ENCODE measurements at regions not wholly inside any gene's neighbourhood (a gene's known extent, or its start where the extent isn't known, plus 50 kb on each side); places are given as distances from the start of the nearest gene placed in this dataset.
A peak's percentile ranks its signal among the peaks of the same experiment; 100 is the strongest.

GRCh38 chr6:129774697-129775447 is 64.9 kb upstream of the ARHGAP18 start:
- H3K27ac ChIP-seq (ENCODE audit: low read length) = no peak overlapping the region
- peak; percentile 43 to 61 (median 46) for ATAC-seq

GRCh38 chr6:129773304-129773703 is 63.3 kb upstream of the ARHGAP18 start:
- Histone ChIP-seq H3K27me3 (ENCODE audit: control insufficient read depth, insufficient read depth, low read length) (no peaks in the 10 kb centered on the region), H3K9me3 (ENCODE audit: control insufficient read depth, insufficient read depth, low read length) (no peaks in the 10 kb centered on the region), H3K27ac (ENCODE audit: low read length) (no peak overlapping the region), H3K4me1 (ENCODE audit: control insufficient read depth, insufficient read depth, low read length) (no peaks in the 10 kb centered on the region), H3K4me3 (ENCODE audit: low read length) (no peak overlapping the region), H3K36me3 (ENCODE audit: control insufficient read depth, insufficient read depth, low read length) (no peaks in the 10 kb centered on the region)
- intact Hi-C loops (cut with micrococcal nuclease) = no loop called here
- H3K9me3 Mint-ChIP-seq = no peaks in the 10 kb centered on the region
- H3K4me3 Mint-ChIP-seq = no peak overlapping the region
- no peak overlapping the region for H3K27ac Mint-ChIP-seq
- DNase-seq (no peak), ATAC-seq (no peak)
- no peaks in the 10 kb centered on the region for H3K4me1 Mint-ChIP-seq
- H3K27me3 Mint-ChIP-seq (ENCODE audit: low read depth in 2 of 2) = peaks cover 33 to 36% of the 10 kb centered on the region in 2 donors
- no peak for TF ChIP-seq CTCF (IDR thresholded peaks at IDR 0.05)
- 56% methylated on average over 2 of the region's 2 CpGs for WGBS (ENCODE audit: insufficient coverage)
- no peaks in the 10 kb centered on the region for H3K36me3 Mint-ChIP-seq

More at GRCh38 chr6:129774697-129775447, 64.9 kb upstream of the ARHGAP18 start:
- no peak overlapping the region for H3K4me3 Mint-ChIP-seq
- H3K36me3 Mint-ChIP-seq = no peaks in the 10 kb centered on the region
- peak; percentile 73 for TF ChIP-seq CTCF (IDR thresholded peaks at IDR 0.05)
- no peaks in the 10 kb centered on the region for H3K4me1 Mint-ChIP-seq
- no peaks in the 10 kb centered on the region for H3K36me3 ChIP-seq (ENCODE audit: control insufficient read depth, insufficient read depth, low read length)
- peak in 1 of 2 donors; percentile 72 for DNase-seq
- H3K27me3 ChIP-seq (ENCODE audit: control insufficient read depth, insufficient read depth, low read length) = no peaks in the 10 kb centered on the region
- no peaks in the 10 kb centered on the region for H3K9me3 Mint-ChIP-seq
- H3K4me1 ChIP-seq (ENCODE audit: control insufficient read depth, insufficient read depth, low read length) = no peaks in the 10 kb centered on the region
- 75% methylated on average over 8 of the region's 8 CpGs for WGBS (ENCODE audit: insufficient coverage)
- peaks cover 24 to 28% of the 10 kb centered on the region in 2 donors for H3K27me3 Mint-ChIP-seq (ENCODE audit: low read depth in 2 of 2)
- H3K4me3 ChIP-seq (ENCODE audit: low read length) = no peak overlapping the region
- H3K27ac Mint-ChIP-seq = no peak overlapping the region
- H3K9me3 ChIP-seq (ENCODE audit: control insufficient read depth, insufficient read depth, low read length) = no peaks in the 10 kb centered on the region
- intact Hi-C loops (cut with micrococcal nuclease) = no loop called here

GRCh38 chr6:129771678-129772077 is 61.7 kb upstream of the ARHGAP18 start:
- no peak for TF ChIP-seq CTCF (IDR thresholded peaks at IDR 0.05)
- no peaks in the 10 kb centered on the region for H3K9me3 Mint-ChIP-seq
- H3K4me3 Mint-ChIP-seq = no peak overlapping the region
- intact Hi-C loops (cut with micrococcal nuclease) = no loop called here
- WGBS (ENCODE audit: insufficient coverage) = 88% methylated on average over 4 of the region's 4 CpGs
- no peaks in the 10 kb centered on the region for H3K36me3 Mint-ChIP-seq
- peaks cover 40 to 41% of the 10 kb centered on the region in 2 donors for H3K27me3 Mint-ChIP-seq (ENCODE audit: low read depth in 2 of 2)
- H3K27ac ChIP-seq (ENCODE audit: low read length) = no peak overlapping the region
- no peak for ATAC-seq
- DNase-seq = no peak
- H3K4me1 Mint-ChIP-seq = peaks cover 10% of the 10 kb centered on the region in 2 donors
- H3K36me3 ChIP-seq (ENCODE audit: control insufficient read depth, insufficient read depth, low read length) = no peaks in the 10 kb centered on the region
- H3K27me3 ChIP-seq (ENCODE audit: control insufficient read depth, insufficient read depth, low read length) = peaks cover 15% of the 10 kb centered on the region
- no peak overlapping the region for H3K27ac Mint-ChIP-seq
- no peaks in the 10 kb centered on the region for H3K9me3 ChIP-seq (ENCODE audit: control insufficient read depth, insufficient read depth, low read length)
- H3K4me3 ChIP-seq (ENCODE audit: low read length) = no peak overlapping the region
- H3K4me1 ChIP-seq (ENCODE audit: control insufficient read depth, insufficient read depth, low read length) = peaks cover 10% of the 10 kb centered on the region
